Retinal pigment epithelial cell (primary cell): ENCODE measurements at regions not wholly inside any gene's neighbourhood (a gene's known extent, or its start where the extent isn't known, plus 50 kb on each side); places are given as distances from the start of the nearest gene placed in this dataset.
"Not testable (repeated sequence)": the region's sequence is repeated elsewhere in the genome, so short reads cannot be mapped to it uniquely, and the experiment has no call there.

Experiments used
- DNase-seq: peaks from one replicate; pipeline ENCODE4 v3.0.0-alpha.2; 2010; ENCODE audit warnings: low read depth
- H3K4me3 ChIP-seq: 2 replicates; pipeline ENCODE4 v1.5.1; 2011; ENCODE audit warnings: mild to moderate bottlenecking, low read length, control low read depth, moderate library complexity
- TF ChIP-seq, protein P1 (sequence below): conservative IDR thresholded peaks from 2 replicates; pipeline ENCODE4 v1.5.1; 2011; ENCODE audit warnings: low read depth, low read length, control low read depth, inconsistent platforms

DNA sequence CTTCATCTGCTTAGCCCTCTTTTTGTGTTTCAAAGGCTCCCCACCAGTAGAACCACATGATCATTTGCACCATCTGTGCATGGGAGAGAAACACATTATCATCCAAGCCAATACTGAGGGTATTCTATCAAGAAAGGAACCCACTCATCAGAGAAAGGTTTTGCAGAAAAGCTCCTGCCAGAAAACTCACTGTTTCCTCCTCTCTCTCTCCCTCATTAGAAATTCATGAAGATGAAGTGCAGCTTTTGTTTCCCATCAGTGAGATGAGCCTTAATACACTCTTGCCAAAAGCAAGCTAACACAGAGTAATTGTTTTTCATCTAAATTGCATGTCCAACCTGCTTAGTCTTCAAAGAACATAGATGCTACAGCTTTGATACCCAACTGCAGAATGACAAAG lies 142.4 kb upstream of the GRAMD2B start:
- no peak for DNase-seq
- H3K4me3 ChIP-seq = no peak overlapping the region
- TF ChIP-seq, protein P1, sequence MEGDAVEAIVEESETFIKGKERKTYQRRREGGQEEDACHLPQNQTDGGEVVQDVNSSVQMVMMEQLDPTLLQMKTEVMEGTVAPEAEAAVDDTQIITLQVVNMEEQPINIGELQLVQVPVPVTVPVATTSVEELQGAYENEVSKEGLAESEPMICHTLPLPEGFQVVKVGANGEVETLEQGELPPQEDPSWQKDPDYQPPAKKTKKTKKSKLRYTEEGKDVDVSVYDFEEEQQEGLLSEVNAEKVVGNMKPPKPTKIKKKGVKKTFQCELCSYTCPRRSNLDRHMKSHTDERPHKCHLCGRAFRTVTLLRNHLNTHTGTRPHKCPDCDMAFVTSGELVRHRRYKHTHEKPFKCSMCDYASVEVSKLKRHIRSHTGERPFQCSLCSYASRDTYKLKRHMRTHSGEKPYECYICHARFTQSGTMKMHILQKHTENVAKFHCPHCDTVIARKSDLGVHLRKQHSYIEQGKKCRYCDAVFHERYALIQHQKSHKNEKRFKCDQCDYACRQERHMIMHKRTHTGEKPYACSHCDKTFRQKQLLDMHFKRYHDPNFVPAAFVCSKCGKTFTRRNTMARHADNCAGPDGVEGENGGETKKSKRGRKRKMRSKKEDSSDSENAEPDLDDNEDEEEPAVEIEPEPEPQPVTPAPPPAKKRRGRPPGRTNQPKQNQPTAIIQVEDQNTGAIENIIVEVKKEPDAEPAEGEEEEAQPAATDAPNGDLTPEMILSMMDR = no peak

DNA sequence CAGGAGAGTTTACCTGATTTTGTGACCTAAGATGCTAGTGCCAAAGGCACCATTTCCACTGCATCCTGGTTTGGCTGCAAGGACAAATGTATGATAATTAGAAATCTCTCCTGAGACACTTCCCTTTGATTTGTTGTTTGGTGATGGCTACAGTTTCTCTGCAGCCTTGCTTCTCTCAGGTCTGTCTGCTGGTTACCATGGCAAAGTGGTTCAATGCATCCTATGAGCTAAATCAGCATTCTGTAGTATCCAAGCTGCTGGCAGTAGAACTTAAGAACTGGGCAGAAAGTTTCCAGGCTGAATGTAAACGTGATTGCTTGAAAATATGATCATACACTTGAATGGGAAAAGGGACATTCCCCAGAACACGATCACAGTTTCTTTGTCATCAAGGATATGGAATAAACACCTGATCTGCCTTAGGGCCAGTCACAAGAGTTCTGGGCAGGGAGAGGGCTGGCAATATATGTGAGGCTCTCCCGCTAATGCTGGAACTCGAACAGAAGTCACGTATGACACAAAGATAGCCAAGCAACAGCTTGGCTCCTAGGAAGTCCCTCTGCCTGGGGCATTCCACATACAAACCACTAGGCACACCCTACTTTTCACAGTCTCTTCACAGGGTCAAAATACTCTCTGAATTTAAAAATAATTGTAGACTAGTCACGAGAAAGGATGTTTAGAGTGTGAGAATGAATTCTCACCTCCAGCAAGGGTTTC lies 138.1 kb upstream of the GRAMD2B start:
- no peak for DNase-seq
- no peak overlapping the region for H3K4me3 ChIP-seq
- TF ChIP-seq, protein P1 = no peak

DNA sequence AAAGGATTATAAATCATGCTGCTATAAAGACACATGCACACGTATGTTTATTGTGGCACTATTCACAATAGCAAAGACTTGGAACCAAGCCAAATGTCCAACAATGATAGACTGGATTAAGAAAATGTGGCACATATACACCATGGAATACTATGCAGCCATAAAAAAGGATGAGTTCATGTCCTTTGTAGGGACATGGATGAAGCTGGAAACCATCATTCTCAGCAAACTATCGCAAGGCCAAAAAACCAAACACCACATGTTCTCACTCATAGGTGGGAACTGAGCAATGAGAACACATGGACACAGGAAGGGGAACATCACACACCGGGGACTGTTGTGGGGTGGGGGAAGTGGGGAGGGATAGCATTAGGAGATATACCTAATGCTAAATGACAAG lies 127.1 kb upstream of the GRAMD2B start:
- H3K4me3 ChIP-seq, DNase-seq: not testable (repeated sequence)

DNA sequence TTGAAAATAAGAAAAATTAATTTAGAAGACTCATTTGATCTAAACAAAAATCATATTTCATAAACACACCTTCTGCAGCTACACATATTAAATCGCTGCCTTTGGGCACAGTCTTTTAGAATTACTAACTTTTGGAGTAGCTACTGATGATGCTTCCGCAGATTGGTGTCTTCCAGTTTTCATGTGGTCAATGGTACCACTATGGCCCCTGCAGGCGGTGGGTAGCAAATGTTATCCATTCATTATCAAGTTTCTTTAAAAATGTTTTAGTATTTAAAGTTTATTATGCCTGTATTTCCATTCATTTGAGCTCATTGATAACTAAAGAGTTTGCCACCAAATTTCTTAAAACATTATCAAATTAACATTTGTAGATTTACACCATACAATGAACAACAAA lies 122.9 kb upstream of the GRAMD2B start:
- TF ChIP-seq, protein P1 = peak; percentile 3
- no peak overlapping the region for H3K4me3 ChIP-seq
- no peak for DNase-seq

DNA sequence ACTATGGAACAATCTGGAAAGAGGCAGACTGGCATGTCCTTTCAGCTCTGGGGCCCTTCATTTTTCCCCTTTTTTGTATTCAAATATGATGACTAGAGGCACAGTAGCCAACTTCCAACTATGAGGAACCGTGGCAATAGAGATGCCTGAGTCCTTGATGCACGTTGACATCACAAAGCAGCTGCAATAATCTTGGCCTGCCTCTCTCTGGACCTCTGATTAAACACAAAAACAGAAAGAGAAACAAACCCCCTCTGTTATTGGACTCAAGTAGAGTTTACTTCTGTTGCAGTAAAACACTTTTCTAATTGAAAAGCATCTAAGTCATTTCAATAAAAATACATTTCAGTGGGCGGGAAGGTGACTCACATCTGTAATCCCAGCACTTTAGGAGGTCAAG lies 122.2 kb upstream of the GRAMD2B start:
- DNase-seq = no peak
- H3K4me3 ChIP-seq = no peak overlapping the region
- TF ChIP-seq, protein P1 = no peak

DNA sequence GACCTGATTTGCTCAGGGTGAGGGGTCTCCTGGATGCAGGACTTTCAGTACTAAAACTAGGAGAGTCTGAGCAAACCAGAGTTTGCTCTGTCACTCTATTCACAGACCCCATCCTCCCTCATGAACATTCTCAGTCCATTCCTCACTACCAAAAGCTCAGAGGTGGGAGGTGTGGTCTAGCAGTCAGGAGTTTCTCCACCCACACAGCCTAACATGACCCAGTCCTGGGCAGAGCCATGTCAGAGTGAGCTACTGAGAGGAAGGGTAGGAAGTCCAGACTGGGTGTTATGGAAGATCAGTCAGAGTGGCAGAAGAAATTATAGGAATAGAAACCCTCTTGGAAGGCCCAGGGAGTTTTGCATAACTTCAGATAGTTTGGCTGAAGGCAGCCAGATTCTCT lies 113.3 kb upstream of the GRAMD2B start:
- H3K4me3 ChIP-seq = no peak overlapping the region
- DNase-seq = no peak
- TF ChIP-seq, protein P1 = no peak

DNA sequence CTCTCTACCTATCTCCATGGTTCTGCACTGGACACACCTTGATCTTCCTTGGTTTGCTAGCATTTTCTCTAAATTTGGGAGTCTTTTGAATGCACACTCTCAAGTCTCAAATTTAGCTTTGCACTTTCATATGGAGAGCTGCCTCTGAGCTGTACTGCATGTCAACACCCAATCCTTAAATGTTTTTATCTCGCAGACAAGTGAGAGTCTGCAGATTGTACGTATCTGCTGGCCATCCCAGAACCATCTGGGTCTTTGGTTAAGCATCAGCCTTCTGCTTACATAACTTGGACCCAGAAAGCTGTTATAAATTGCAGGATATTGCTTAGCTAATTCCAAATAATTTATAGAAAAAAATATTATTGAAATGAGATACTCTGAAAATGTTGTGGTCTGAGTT lies 111.4 kb upstream of the GRAMD2B start:
- TF ChIP-seq, protein P1 = no peak
- DNase-seq = no peak
- no peak overlapping the region for H3K4me3 ChIP-seq
